Tibial nerve (tissue), 4 donors: ENCODE measurements at regions not wholly inside any gene's neighbourhood (a gene's known extent, or its start where the extent isn't known, plus 50 kb on each side); places are given as distances from the start of the nearest gene placed in this dataset.

ENCODE experiments used
- CTCF ChIP-seq, 5 experiments: fragments of 200-600 bp in 3 of 5; fragments of 450-650 bp in 2 of 5; sonication (generic) in 3 of 5; IDR thresholded peaks; one replicate each; pipeline ENCODE4 v1.5.1; 2016 to 2019; ENCODE audit warnings: antibody characterized with exemption in 5 of 5, mild to moderate bottlenecking in 3 of 5, moderate library complexity in 2 of 5
- EP300 ChIP-seq, 2 donors: sonication (generic); formaldehyde crosslinking; IDR thresholded peaks; one replicate each; pipeline ENCODE4 v1.6.1; 2017; ENCODE audit warnings: antibody characterized with exemption in 2 of 2, mild to moderate bottlenecking in 1 of 2

GRCh38 chr20:60810561-60810960 is 441.5 kb upstream of the CDH4 start:
- TF ChIP-seq EP300 (IDR thresholded peaks at IDR 0.05) (no peak), CTCF (IDR thresholded peaks at IDR 0.05) (no peak)
